ELF-1 (cell line): ENCODE measurements at regions not wholly inside any gene's neighbourhood (a gene's known extent, or its start where the extent isn't known, plus 50 kb on each side); places are given as distances from the start of the nearest gene placed in this dataset.
"Not testable (repeated sequence)": the region's sequence is repeated elsewhere in the genome, so short reads cannot be mapped to it uniquely, and the experiment has no call there.

Experiments
- DNase-seq: peaks from one replicate; pipeline ENCODE4 v3.0.0-alpha.2; 2016; ENCODE audit warnings: low read depth, low spot score

DNA sequence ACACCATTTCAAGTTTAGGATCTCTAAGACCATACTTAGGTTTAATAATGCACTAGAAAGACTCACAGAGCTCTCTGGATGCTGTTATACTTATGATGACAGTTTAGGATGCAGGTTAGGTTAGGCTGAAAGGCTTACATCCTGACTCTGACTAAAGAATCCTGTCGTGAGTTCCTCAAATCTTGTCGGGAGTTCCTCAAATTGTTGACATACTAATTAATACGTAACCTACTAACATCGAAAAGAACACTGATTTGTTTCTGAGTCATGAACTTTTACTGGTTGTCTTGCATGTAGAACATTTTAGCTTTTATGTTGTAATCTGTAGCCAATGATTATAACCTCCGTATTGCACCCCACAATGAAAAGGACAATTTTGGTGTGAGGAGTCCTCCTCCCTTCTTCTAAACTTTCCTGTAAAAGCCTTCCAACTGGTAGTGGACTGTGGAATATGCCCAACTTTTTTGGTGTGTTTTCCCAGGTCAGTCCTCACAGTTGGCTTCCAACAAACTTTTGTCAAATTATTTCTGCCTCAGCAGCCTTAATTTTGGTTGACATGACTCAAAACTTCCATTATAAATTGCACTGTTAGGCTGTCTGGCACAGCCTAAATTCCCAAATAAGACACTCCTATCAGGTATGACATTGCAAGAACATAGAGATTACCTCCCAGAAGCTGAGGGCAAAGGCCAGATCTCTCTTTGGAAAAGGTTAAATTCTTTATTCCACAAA lies 107.9 kb upstream of the PALMD start:
- DNase-seq: no peak

DNA sequence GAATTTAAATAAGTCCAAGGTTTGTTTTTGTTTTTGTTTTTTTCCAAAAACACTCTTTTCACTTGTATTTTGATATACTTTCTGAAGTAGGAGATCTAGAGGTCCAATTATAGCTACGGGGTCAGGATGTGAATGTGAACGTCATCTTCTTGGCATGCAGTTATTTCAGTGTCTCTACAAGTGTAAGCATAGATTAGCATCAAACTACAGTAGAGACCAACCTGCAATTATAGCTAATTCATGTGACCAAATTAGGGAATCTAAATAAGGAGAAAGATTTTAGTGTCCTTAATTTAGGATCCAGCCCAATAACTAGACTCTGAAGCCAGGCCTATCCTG lies 107.3 kb upstream of the PALMD start:
- no peak for DNase-seq

- DNase-seq: no peak
Measured at GRCh38 chr1:99539131-99539530, 106.8 kb upstream of the PALMD start.

- no peak for DNase-seq
Measured at GRCh38 chr1:99540744-99541143, 105.2 kb upstream of the PALMD start.

GRCh38 chr1:99544328-99544727 lies 101.6 kb upstream of the PALMD start:
- no peak for DNase-seq

GRCh38 chr1:99546432-99547416 lies 99.2 kb upstream of the PALMD start:
- no peak for DNase-seq

GRCh38 chr1:99548943-99549605 lies 96.8 kb upstream of the PALMD start:
- DNase-seq: no peak

- DNase-seq: no peak
Measured at GRCh38 chr1:99550198-99550597, 95.7 kb upstream of the PALMD start.

DNA sequence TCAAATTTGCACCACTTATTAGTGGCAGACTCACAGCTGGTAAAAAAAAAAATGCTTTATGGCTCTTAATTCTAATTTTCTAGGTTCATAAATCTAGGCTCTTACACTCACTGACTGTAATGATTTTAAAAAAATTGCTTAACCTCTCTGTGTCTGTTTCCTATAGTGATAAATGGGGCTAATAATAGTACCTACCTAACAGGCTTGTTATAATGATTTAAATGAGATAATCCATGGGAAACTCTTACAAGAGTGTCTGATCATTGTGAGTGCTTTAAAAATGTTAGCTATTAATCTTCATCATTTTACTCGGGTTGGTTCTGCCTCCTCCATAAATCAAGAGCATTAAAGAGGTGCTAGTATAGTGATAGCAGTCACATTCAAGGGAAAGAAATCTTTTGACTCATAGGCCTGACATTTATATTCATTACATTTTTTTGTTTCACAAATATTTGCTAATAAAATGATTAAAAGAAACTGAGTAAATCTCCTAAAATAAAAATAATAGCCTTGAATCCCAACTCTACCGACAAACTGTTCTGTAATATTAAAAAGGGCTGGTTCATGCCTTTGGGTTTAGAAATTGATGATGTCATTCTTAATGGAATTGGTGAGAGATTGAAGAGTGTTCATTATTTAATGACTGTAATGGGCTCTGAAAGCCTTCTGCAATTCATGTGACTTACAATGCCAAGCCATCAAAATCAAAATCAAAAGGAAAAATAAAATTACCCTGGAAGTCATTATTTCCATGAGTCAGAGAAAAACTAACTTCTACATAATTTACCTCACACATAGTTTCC lies 93.9 kb upstream of the PALMD start:
- DNase-seq: no peak

GRCh38 chr1:99553301-99553700 lies 92.6 kb upstream of the PALMD start:
- DNase-seq: no peak

DNA sequence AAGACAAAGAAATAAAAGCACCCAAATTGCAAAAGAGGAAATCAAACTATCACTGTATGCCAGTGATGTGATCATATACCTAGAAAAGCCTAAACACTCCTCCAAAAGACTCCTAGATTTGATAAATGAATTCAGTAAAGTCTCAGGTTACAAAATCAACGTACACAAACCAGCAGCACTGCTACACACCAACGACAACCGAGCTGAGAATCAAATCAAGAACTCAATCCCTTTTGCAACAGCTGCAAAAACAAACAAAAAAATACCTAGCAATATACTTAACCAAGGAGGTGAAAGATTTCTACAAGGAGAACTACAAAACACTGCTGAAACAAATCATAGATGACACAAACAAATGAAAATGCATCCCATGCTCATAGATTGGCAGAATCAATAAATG lies 92.1 kb upstream of the PALMD start:
- not testable (repeated sequence) for DNase-seq

DNA sequence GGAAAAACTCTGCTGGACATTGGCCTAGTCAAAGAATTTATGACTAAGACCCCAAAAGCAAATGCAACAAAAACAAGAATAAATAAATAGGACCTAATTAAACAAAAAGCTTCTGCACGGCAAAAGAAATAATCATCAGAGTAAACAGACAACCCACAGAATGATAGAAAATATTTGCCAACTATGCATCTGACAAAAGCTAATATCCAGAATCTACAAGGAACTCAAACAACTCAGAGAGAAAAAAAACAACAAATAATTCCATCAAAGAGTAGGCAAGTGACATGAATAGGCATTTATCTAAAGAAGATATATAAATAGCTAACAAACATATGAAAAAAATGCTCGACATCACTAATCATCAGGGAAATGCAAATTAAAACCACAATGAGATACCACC lies 91.2 kb upstream of the PALMD start:
- DNase-seq: no peak

- DNase-seq: no peak
Measured at GRCh38 chr1:99557546-99558202, 88.2 kb upstream of the PALMD start.

- DNase-seq: no peak
Measured at GRCh38 chr1:99559166-99559565, 86.7 kb upstream of the PALMD start.

GRCh38 chr1:99560207-99561040 lies 85.5 kb upstream of the PALMD start:
- DNase-seq: no peak

GRCh38 chr1:99561952-99562351 lies 84.0 kb upstream of the PALMD start:
- no peak for DNase-seq

GRCh38 chr1:99565606-99566289 lies 80.2 kb upstream of the PALMD start:
- DNase-seq: no peak

DNA sequence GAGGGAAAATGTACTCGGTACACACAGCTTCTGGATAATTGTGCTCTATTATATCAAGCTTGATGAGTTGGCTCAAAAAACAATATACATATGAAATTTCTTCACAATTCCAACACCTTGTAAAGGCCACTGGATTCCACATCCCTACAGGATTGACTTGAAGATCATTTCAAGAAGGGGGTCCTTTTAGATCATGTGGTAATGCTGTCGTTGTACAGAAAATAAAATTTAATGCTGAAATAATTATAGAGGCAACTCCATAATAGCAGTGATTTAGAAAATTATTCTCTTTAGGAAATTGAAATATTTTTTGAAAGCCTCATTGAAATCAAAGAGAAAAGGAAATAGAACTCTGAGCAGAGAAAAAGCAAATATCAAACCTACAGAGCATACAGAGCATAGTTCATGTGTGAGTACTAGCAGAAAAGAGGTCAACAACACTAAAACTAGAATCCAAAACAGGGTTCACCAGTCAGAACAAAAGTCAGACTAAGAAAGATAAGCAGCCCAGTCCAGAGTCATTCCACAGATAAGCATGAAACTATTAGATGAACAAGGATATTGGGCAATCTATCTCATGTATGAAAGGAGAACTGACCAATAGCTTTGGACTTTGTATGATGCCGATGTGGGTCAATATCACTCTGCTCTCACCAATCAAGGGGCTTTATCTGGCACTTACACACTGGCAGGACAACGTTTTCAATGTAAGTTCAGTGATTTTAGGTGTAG lies 79.5 kb upstream of the PALMD start:
- no peak for DNase-seq
